ENCODE measurements at regions not wholly inside any gene's neighbourhood (a gene's known extent, or its start where the extent isn't known, plus 50 kb on each side); places are given as distances from the start of the nearest gene placed in this dataset.

- TF ChIP-seq ZNF274 (IDR thresholded peaks at IDR 0.05; ENCODE audit: low read depth, low read length): no peak
- no peak overlapping the region for H3K4me3 ChIP-seq (ENCODE audit: low read length)
Measured at GRCh38 chr6:87923389-87924050, 124.1 kb upstream of the SPACA1 start.

GRCh38 chr6:87922947-87923330 lies 124.7 kb upstream of the SPACA1 start:
- no peak overlapping the region for H3K4me3 ChIP-seq (ENCODE audit: low read length)
- TF ChIP-seq ZNF274 (IDR thresholded peaks at IDR 0.05; ENCODE audit: low read depth, low read length): no peak

DNA sequence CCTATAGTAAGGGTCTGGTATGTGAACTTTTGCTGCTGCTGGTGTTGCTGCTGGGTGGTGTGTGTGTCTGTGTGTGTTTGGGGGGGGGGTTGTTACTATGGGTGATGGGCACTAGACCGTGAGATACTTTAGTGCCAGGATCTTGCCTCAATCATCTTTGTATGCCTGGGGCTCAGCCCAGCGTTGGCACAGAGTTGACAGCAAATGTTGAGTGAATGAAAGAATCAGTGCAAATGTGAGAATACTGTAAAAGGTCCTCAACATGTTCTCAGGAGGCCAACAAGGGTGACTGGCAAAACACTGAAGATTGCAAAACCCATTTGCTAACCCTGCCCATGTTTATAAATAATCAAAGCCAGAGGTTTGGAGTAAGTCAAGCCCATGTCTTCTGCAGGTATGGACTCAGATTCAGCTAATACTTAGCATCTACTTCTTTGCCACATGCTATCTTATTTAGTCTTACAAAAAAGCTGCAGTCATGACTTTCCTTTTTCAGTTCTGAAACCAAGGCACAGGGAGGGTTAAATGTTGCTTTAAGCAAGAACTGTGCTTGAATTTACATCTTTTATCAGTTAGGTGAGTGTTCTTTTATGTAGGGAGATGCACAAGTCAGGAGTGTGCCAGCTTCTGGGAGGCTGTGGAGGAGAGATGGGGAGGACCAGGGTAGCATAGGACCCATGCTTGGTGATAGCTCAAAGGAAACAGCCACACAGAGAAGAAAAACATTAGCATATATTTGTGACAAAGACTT lies 125.3 kb upstream of the SPACA1 start:
- no peak overlapping the region; the same call in 1 of the 2 replicates for H3K4me3 ChIP-seq (ENCODE audit: low read length)
- no peak for TF ChIP-seq ZNF274 (IDR thresholded peaks at IDR 0.05; ENCODE audit: low read depth, low read length)

DNA sequence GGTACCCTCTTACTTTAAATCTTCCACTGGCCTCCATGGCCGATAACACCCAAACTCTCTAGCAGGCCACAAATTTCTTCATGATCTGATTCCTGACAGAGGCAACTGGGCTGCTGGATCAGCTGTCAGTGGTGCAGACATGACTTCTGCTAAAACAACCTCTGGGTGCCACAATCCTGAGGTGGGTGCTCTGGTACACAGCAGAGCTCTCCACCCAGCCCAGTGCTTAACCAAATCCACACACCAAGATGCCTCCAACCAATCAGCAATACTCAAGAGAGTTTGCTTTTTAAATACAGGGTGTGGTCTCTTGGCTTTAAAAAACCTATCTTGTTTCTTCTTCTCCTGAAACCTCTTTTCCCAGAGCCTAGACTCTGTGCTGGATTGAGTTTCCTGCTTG lies 126.6 kb upstream of the SPACA1 start:
- no peak for TF ChIP-seq ZNF274 (IDR thresholded peaks at IDR 0.05; ENCODE audit: low read depth, low read length)
- no peak overlapping the region for H3K4me3 ChIP-seq (ENCODE audit: low read length)

GRCh38 chr6:87920245-87920644 lies 127.4 kb upstream of the SPACA1 start:
- no peak overlapping the region for H3K4me3 ChIP-seq (ENCODE audit: low read length)
- TF ChIP-seq ZNF274 (IDR thresholded peaks at IDR 0.05; ENCODE audit: low read depth, low read length): no peak

DNA sequence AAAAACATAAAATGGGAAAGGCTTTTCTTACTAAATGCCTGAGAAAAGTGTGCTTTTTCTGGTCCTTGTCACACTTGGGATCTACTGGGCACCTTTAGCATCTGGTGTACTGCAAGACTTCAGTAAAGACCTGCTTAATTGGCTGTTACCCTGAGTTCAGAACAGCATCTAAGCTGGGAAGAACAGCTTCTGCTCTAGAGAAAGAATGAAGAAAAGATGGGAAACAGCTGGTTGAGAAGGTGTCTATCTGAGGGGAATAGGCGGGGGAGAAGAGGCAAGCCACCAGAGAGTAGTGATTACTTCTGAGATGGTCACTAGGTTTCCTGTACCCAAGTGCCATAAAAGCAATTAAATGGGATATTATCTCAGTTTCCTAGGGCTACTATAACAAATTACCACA lies 128.2 kb upstream of the SPACA1 start:
- no peak overlapping the region for H3K4me3 ChIP-seq (ENCODE audit: low read length)
- TF ChIP-seq ZNF274 (IDR thresholded peaks at IDR 0.05; ENCODE audit: low read depth, low read length): no peak

- no peak overlapping the region for H3K4me3 ChIP-seq (ENCODE audit: low read length)
- no peak for TF ChIP-seq ZNF274 (IDR thresholded peaks at IDR 0.05; ENCODE audit: low read depth, low read length)
Measured at GRCh38 chr6:87919001-87919400, 128.6 kb upstream of the SPACA1 start.

DNA sequence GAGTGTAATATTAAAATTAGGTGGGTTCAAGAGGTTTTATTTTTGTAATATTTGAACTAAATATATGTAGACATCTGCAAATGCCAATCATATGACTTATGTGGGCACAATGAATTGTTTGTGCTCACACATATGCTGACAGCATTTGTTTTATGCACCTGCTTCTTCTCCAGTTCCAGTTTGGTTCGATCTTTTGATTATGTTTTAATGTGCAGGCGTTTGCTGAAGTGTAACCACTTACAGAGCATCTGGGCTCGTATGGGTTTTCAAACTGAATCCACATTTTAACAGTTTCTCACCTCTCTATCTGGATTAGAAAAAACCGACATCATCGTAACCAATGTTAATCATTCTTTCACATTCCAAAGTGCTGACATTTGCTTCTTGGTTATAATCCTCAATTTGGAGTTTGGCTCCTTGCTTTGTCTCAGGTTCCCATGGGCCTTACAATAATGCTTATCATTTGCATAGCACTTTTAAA lies 129.1 kb upstream of the SPACA1 start:
- no peak overlapping the region for H3K4me3 ChIP-seq (ENCODE audit: low read length)
- TF ChIP-seq ZNF274 (IDR thresholded peaks at IDR 0.05; ENCODE audit: low read depth, low read length): no peak

DNA sequence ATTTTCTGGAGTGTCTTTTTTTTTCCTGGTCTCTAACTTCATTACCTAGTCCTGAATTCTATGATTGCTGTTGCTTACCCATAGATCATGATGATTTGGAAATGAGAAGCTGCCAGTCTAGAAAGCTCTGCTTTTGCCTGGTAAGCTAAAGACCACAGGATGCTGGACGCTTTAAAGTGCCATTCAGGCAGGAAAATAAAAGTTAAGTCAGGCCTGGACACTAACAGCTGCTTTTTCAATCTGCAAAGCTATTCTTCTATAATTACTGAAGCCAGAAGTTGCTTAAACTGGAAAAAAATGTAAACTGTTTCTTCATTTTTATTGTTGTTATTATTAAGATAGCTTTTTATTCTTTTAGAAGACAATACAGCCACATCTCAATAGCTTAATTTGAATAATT lies 129.8 kb upstream of the SPACA1 start:
- no peak overlapping the region for H3K4me3 ChIP-seq (ENCODE audit: low read length)
- TF ChIP-seq ZNF274 (IDR thresholded peaks at IDR 0.05; ENCODE audit: low read depth, low read length): no peak

GRCh38 chr6:87916446-87916845 lies 131.2 kb upstream of the SPACA1 start:
- no peak for TF ChIP-seq ZNF274 (IDR thresholded peaks at IDR 0.05; ENCODE audit: low read depth, low read length)
- H3K4me3 ChIP-seq (ENCODE audit: low read length): no peak overlapping the region

DNA sequence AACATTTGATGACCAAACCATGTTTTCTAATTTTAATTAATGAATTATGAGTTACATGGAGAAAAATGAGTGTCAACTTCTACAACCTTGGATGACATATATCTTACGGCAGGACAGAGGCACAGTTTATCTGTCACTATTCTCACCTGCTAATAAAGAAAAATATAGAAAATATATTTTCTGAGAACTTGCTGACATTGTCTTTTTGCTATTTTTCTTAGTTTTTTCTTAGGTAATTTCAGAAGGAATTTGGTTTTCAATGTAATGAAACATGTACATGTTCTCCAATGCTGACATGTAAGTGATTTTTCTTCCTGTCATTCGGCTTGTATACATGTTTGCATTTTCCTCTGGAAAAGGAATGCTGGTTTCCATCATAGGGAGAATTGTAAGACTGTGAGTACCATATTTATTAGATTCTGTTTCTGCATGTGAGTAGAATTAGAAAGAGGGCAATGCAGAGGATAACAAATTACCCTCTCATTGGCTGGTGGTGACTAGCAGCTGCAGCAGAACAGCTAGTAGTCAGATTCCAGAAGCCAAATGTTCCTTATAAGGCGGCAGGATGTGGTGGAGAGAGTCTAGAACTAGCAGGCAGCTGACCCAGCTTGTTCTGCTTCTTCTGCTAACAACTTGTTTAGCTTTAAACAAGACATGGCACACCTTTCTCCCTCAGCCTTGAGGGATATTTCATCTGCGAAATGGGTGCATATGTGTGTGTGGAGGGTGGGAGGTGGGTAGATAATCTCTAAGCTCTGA lies 132.8 kb upstream of the SPACA1 start:
- TF ChIP-seq ZNF274 (IDR thresholded peaks at IDR 0.05; ENCODE audit: low read depth, low read length): no peak
- no peak overlapping the region for H3K4me3 ChIP-seq (ENCODE audit: low read length)

GRCh38 chr6:87913974-87914373 lies 133.7 kb upstream of the SPACA1 start:
- no peak overlapping the region for H3K4me3 ChIP-seq (ENCODE audit: low read length)
- TF ChIP-seq ZNF274 (IDR thresholded peaks at IDR 0.05; ENCODE audit: low read depth, low read length): no peak

DNA sequence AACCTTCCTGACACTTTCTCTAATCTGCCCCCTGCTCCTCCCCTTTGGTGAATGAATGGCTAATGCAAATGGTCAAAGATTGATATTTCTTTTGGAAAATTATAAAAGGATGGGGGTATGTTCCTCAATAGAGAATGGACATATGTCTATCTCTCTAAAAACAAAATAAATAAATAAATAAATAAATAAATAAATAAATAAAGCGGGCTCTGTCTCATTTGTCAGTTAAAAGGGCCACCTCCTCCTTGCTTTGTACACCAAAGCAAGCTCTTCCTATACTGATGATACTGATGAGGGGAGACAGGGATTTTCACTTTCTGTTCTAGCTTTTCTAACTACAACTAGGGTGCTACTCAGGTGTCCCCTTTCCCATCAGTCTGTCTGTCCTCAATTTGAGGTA lies 135.5 kb upstream of the SPACA1 start:
- TF ChIP-seq ZNF274 (IDR thresholded peaks at IDR 0.05; ENCODE audit: low read depth, low read length): no peak
- no peak overlapping the region for H3K4me3 ChIP-seq (ENCODE audit: low read length)

- TF ChIP-seq ZNF274 (IDR thresholded peaks at IDR 0.05; ENCODE audit: low read depth, low read length): no peak
- H3K4me3 ChIP-seq (ENCODE audit: low read length): no peak overlapping the region
Measured at GRCh38 chr6:87909849-87910248, 137.8 kb upstream of the SPACA1 start.

Measured in GM08714 (cell line).